CD4-positive, alpha-beta T cell treated with Interleukin-6 at 100 ng/mL for 8 hours (primary cell): ENCODE measurements at regions not wholly inside any gene's neighbourhood (a gene's known extent, or its start where the extent isn't known, plus 50 kb on each side); places are given as distances from the start of the nearest gene placed in this dataset.
"Not testable (repeated sequence)": the region's sequence is repeated elsewhere in the genome, so short reads cannot be mapped to it uniquely, and the experiment has no call there.

Experiments
- DNase-seq: peaks from one replicate; pipeline ENCODE4 v3.0.0-alpha.2; 2020; ENCODE audit warnings: mixed read lengths, low spot score

- DNase-seq: no peak
Observed at GRCh38 chr3:75320369-75320768, 343.8 kb upstream of the FRG2C start.

DNA sequence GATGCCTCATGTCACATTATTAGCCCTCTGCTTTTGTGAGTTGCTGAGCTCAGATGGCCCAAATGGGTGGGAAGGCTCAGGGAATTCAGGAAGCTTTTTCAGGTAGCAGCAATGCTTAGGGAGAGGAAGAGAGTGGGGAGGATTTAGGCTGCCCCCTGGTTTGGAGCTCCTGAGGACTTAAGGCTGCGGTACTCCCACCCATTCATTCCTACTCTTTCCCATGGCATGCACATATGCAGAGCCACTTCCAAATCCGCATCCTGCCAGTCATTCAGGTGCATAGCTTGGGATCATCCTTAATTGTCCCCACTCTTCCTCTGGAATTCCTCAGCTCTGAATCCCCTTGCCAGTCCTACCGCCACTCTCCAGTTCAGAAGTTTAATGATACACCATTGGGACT is 343.1 kb upstream of the FRG2C start:
- no peak for DNase-seq

DNA sequence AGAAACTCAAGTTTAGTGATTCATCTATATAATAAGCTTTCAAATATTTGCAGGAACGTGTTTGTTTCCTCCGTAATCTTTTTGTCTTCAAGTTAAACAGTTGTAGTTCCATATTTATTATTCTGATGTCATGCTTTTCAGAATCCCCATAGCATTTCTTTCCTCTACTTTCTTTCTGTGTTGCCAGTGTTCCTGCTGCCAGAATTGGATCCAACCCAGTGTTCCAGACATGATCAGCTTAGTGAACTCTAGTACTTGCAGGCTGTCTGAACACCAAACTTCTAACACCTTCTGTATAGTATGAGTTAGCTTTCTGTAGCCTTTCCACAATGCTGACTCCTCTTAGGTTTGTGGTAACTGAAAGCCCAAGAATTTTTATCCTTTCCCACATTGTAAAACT is 340.2 kb upstream of the FRG2C start:
- DNase-seq: not testable (repeated sequence)

DNA sequence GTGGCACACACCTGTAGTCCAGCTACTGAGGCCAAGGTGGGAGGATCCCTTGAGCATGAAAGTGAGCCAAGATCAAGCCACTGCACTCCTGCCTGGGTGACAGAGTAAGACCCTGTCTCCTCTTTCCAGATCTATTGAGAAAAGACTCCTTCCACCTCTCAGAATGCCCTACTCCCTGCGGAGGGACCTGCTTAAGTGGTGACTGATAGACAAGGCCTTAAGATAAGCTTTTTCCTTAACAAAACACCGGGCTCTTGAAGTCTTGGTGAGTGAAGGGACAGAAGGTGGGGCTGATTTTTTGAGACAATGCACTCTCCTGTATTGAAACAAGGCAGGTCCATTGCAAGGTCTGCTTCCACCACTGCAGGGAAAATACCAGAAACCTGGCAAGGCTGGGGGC is 338.4 kb upstream of the FRG2C start:
- no peak for DNase-seq

GRCh38 chr3:75327453-75327852 is 336.7 kb upstream of the FRG2C start:
- no peak for DNase-seq

- DNase-seq: no peak
Observed at GRCh38 chr3:75329476-75330097, 334.5 kb upstream of the FRG2C start.

- not testable (repeated sequence) for DNase-seq
Observed at GRCh38 chr3:75330446-75330845, 333.7 kb upstream of the FRG2C start.

DNA sequence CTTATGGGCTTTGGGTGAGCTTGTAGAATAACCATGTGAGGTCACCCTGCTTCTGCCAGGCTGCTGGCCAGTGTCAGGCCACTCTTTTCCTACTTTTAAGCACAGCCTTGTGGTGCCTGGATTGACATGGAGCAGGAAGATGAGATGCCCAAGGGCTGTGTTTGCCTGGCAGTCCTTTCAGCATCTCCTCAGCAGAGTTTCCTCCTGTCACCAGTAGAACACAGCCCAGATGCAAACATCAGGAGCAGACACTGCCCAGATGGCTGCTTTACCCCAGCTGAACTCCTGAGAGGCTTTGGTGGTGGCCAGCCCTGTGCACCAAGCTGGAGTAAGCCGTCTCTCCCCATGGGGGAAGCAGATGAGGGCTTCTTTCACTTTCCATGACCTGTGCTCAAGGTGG is 332.0 kb upstream of the FRG2C start:
- DNase-seq: not testable (repeated sequence)

GRCh38 chr3:75332794-75333193 is 331.3 kb upstream of the FRG2C start:
- no peak for DNase-seq

DNA sequence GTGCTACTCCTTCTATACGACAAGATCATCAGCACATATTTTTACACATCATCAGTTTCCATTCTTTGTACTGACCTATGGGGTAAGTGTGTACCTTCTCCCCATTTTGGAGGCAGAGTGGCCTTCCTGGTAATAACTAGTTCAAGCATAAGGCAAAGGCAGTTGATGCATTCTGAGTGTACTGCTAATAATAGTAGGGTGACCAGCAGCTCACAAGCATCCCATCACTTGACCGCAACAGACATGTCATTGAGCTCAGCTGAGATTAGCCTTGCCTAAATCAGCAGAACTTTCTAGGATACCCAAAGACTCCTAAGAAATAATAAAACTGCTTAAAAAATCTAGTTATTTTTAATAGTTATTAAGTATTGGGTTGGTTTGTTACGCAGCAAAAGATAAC is 329.8 kb upstream of the FRG2C start:
- DNase-seq: no peak

DNA sequence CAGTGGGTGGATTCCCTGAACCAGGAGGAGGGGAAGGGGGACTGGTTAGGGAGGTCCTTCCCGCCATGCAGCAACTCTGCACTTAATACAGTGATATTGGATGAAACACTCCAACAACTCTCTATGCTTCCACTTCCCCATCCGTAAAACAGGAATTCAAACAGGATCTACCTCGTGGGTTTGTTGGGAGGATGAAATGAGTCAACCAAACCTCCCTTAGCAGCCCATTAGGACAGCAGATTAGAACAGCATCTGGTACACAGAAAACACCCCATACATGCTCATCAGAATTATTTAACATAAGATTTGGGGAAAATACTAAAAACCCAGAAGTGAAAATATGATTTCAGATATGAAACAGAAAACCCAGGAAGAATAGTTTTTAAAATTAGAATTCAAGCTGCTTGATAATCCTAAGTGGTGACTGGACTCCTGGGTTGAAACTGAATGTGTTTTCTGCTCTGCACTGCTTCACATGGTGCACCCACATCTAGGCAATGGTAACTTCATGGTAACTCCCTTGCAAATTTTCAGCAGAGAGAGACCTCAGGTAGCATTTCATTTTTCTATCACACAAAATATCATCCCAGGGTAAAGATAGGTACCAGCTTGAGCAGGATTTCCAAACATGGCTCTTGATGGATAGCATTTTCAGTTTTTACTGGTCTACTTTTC is 326.8 kb upstream of the FRG2C start:
- DNase-seq: no peak

DNA sequence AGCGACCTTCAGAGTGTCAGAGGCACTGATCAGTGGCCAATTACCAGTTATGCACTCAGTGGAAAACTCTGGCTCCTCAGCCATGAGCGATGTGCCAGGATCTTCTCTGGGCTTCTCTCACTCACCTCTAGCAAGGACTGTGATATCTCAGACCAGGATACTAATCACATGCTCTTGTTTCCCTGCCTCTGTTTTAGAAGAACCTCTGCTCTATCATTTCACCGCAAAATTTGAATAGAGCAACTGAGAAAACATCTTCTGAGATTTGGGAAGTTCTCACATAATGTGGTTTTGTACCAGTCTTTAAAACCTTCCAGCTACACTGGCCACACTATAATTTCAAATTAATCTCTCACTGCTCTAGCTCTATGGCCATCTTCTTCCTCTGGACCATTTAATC is 325.8 kb upstream of the FRG2C start:
- DNase-seq: no peak

GRCh38 chr3:75341324-75342067 is 322.6 kb upstream of the FRG2C start:
- no peak for DNase-seq

GRCh38 chr3:75342425-75342824 is 321.7 kb upstream of the FRG2C start:
- no peak for DNase-seq

- DNase-seq: not testable (repeated sequence)
Observed at GRCh38 chr3:75350536-75350935, 313.6 kb upstream of the FRG2C start.

DNA sequence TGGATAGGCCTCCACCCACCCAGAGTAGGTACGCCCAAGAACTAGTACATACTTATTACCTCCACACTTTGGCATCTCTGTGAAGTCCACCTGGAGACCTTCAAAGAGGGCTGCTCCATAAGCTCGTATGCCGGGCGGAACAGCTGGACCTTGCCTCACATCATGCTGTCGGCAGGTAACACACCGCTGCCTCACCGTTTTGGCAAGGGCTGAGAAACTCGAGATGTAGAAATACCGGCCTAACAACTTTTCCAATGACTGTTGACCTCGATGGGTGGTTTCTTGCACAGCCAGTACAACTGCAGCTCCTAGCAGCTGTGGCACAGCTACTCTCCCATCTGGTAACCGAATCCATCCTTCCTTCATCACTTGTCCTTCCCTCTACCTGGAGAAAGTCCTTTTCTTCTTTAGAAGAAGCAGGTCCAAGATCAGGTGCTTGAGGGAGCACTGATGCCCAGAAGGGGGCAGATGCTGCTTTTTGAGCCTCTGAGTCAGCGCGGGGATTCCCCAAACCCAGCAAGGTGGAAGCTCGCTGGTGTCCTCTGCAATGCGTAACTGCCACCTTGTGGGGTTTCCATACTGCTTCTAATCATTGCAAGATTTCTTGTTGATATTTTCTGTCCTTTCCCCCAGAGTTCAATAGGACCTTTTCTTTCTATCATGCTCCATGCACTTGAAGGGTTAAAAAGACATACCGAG is 301.9 kb upstream of the FRG2C start:
- DNase-seq: not testable (repeated sequence)

DNA sequence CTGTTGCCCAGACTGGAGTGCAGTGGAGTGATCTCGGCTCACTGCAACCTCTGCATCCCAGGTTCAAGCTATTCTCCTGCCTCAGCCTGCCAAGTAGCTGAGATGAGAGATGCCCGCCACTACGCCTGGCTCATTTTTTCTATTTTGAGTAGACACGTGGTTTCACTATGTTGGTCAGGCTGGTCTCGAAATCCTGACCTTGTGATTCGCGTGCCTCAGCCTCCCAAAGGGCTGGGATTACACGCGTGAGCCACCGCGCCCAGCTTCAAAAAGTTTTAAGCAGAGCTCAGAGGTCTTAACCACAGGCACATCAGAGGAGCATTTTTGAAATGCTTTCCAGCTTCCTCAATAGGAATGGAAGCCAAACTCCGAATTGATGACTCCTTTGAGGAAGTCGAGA is 291.2 kb upstream of the FRG2C start:
- DNase-seq: not testable (repeated sequence)

DNA sequence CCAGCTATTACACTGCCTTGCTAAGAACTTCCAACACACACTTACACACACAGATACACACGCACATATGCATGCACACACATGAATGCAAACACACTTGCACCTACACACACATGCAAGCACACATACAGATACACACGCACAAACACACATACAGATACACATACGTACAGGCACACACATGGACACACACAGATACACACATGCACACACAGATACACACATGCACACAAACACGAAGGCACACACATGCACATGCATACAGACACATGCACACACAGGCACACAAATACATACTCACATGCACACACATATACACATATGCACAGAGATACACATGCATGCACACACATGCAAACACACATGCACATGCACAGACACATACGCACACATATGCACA is 284.3 kb upstream of the FRG2C start:
- DNase-seq: not testable (repeated sequence)

DNA sequence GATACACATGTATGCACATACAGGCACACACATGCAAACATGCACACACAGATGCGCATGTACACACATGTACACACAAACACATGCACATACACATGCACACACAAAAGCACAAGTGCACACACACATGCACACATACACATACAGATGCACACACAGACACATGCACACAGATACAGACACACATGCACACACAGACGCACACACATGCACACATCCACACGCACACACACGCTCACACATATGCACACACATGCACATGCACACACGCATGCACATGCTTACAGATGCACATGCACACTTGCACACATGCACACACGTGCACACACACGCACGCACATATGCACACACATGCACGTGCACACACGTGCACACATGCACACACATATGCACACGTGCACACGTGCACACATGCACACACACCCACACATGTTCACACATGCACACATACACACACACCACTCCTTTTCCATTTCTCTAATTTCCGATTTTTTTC is 283.8 kb upstream of the FRG2C start:
- no peak for DNase-seq

GRCh38 chr3:75384016-75384415 is 280.1 kb upstream of the FRG2C start:
- DNase-seq: not testable (repeated sequence)

DNA sequence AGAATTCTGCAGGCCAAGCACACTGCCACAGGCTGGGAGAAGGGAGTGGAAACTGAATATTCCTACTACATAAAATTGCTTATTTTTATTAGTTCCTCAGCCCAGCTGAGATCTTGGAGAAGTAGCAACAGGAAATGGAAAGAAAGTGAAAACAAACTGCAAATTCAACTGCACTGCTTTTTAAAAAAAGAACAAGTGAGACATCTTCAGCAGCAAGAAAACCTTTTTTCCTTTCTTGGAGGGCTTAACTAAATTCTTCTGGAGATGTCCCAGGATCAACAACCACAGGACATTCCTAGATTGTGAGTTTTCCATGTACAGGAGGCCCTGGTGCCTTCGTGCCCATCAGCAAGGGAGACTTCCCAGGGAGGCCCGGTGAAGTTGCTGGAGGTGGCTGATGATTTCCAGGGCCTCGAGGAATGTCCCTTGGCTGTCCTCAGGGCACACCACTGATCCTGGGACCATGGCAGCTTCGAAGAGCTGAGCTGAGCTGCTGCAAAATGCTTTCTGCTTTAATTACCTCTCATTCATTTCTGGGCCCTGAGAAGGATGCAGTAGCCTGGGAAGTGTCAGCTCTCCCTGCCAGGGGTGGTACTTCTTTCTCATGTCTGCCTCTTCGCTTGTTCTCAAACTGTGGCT is 275.5 kb upstream of the FRG2C start:
- not testable (repeated sequence) for DNase-seq

DNA sequence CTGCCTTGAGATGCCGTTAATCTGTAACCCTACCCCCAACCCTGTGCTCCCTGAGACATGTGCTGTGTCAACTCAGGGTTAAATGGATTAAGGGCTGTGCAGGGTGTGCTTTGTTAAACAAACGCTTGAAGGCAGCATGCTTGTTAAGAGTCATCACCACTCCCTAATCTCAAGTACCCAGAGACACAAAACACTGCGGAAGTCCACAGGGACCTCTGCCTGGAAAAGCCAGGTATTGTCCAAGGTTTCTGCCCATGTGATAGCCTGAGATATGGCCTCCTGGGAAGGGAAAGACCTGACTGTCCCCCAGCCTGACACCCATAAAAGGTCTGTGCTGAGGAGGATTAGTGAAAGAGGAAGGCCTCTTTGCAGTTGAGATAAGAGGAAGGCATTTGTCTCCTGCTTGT is 270.8 kb upstream of the FRG2C start:
- not testable (repeated sequence) for DNase-seq
